Stimulated activated naive B cell treated with anti-CD40 and anti-IgM and Interleukin-4, amounts not matched to agents 10 μg/mL and 1 μg/mL and 100 μg/mL, for 72 hours (primary cell): ENCODE measurements at regions not wholly inside any gene's neighbourhood (a gene's known extent, or its start where the extent isn't known, plus 50 kb on each side); places are given as distances from the start of the nearest gene placed in this dataset.

ENCODE experiments used
- ATAC-seq, 2 donors: fragments of 150-1000 bp; cut with Tn5 transposase; replicated peaks; 2 replicates each; pipeline ENCODE4 v1.10.0; 2021; ENCODE audit warnings: moderate library complexity in 1 of 2
- DNase-seq: peaks from one replicate; pipeline ENCODE4 v3.0.0; 2021
- H3K27ac Mint-ChIP-seq: one replicate; pipeline ENCODE4 v1.8.0; 2022; ENCODE audit warnings: mild to moderate bottlenecking, mixed read lengths
- H3K27me3 Mint-ChIP-seq, 2 donors: one replicate each; pipeline ENCODE4 v1.8.0; 2022; ENCODE audit warnings: mixed read lengths in 2 of 2
- H3K36me3 Mint-ChIP-seq, 2 donors: one replicate each; pipeline ENCODE4 v1.8.0; 2022; ENCODE audit warnings: mixed read lengths in 2 of 2, mild to moderate bottlenecking in 1 of 2
- H3K4me1 Mint-ChIP-seq, 2 donors: one replicate each; pipeline ENCODE4 v1.8.0; 2022; ENCODE audit warnings: mixed read lengths in 2 of 2, mild to moderate bottlenecking in 1 of 2
- H3K4me3 Mint-ChIP-seq, 2 donors: one replicate each; pipeline ENCODE4 v1.8.0; 2022; ENCODE audit warnings: mild to moderate bottlenecking in 2 of 2, mixed read lengths in 2 of 2, moderate library complexity in 1 of 2
- H3K9me3 Mint-ChIP-seq, 2 donors: one replicate each; pipeline ENCODE4 v1.8.0; 2022; ENCODE audit warnings: mixed read lengths in 2 of 2, mild to moderate bottlenecking in 1 of 2

- no peaks in the 10 kb centered on the region for H3K4me1 Mint-ChIP-seq
- H3K36me3 Mint-ChIP-seq, result no peaks in the 10 kb centered on the region
- DNase-seq (no peak), ATAC-seq (no peak)
- H3K27ac Mint-ChIP-seq, result no peak overlapping the region
- no peak overlapping the region for H3K4me3 Mint-ChIP-seq
- no peaks in the 10 kb centered on the region for H3K27me3 Mint-ChIP-seq
- peaks cover 0 to 4% of the 10 kb centered on the region in 2 donors for H3K9me3 Mint-ChIP-seq
These were observed 188.4 kb upstream of the PRDM9 start for GRCh38 chr5:23318960-23319359.

GRCh38 chr5:23318166-23318565, 189.2 kb upstream of the PRDM9 start:
- Mint-ChIP-seq H3K36me3 (no peaks in the 10 kb centered on the region), H3K27me3 (no peaks in the 10 kb centered on the region), H3K9me3 (peaks cover 0 to 4% of the 10 kb centered on the region in 2 donors), H3K4me1 (no peaks in the 10 kb centered on the region), H3K27ac (no peak overlapping the region), H3K4me3 (no peak overlapping the region)
- ATAC-seq (no peak), DNase-seq (no peak)

GRCh38 chr5:23316060-23316591, 191.3 kb upstream of the PRDM9 start:
- no peaks in the 10 kb centered on the region for H3K27me3 Mint-ChIP-seq

GRCh38 chr5:23314827-23315226, 192.6 kb upstream of the PRDM9 start:
- H3K27ac Mint-ChIP-seq, result no peak overlapping the region
- H3K36me3 Mint-ChIP-seq, result no peaks in the 10 kb centered on the region
- no peak overlapping the region for H3K4me3 Mint-ChIP-seq
- no peaks in the 10 kb centered on the region for H3K4me1 Mint-ChIP-seq
- no peaks in the 10 kb centered on the region for H3K27me3 Mint-ChIP-seq
- peaks cover 0 to 11% of the 10 kb centered on the region in 2 donors for H3K9me3 Mint-ChIP-seq
- DNase-seq, result no peak
- ATAC-seq, result no peak

More at GRCh38 chr5:23316060-23316591, 191.3 kb upstream of the PRDM9 start:
- Mint-ChIP-seq H3K27ac (no peak overlapping the region), H3K36me3 (no peaks in the 10 kb centered on the region), H3K4me3 (no peak overlapping the region), H3K9me3 (peaks cover 0 to 7% of the 10 kb centered on the region in 2 donors), H3K4me1 (no peaks in the 10 kb centered on the region)
- ATAC-seq (no peak), DNase-seq (no peak)

- peaks cover 4 to 11% of the 10 kb centered on the region in 2 donors for H3K9me3 Mint-ChIP-seq
- H3K4me1 Mint-ChIP-seq, result no peaks in the 10 kb centered on the region
- no peak for DNase-seq
- no peak overlapping the region for H3K27ac Mint-ChIP-seq
- ATAC-seq, result no peak
- no peaks in the 10 kb centered on the region for H3K27me3 Mint-ChIP-seq
- no peaks in the 10 kb centered on the region for H3K36me3 Mint-ChIP-seq
- no peak overlapping the region for H3K4me3 Mint-ChIP-seq
These were observed 202.4 kb upstream of the PRDM9 start for GRCh38 chr5:23305055-23305454.

- no peaks in the 10 kb centered on the region for H3K36me3 Mint-ChIP-seq
- H3K4me1 Mint-ChIP-seq, result no peaks in the 10 kb centered on the region
- DNase-seq (no peak), ATAC-seq (no peak)
- H3K27me3 Mint-ChIP-seq, result no peaks in the 10 kb centered on the region
- H3K27ac Mint-ChIP-seq, result no peak overlapping the region
- H3K9me3 Mint-ChIP-seq, result peaks cover 4 to 11% of the 10 kb centered on the region in 2 donors
- H3K4me3 Mint-ChIP-seq, result no peak overlapping the region
These were observed 203.6 kb upstream of the PRDM9 start for GRCh38 chr5:23303836-23304235.

GRCh38 chr5:23303435-23303834, 204.0 kb upstream of the PRDM9 start:
- no peak overlapping the region for H3K27ac Mint-ChIP-seq
- peaks cover 4 to 11% of the 10 kb centered on the region in 2 donors for H3K9me3 Mint-ChIP-seq

GRCh38 chr5:23302438-23302837, 205.0 kb upstream of the PRDM9 start:
- H3K27ac Mint-ChIP-seq, result no peak overlapping the region
- no peak overlapping the region for H3K4me3 Mint-ChIP-seq
- ATAC-seq (no peak), DNase-seq (no peak)
- H3K27me3 Mint-ChIP-seq, result no peaks in the 10 kb centered on the region
- no peaks in the 10 kb centered on the region for H3K36me3 Mint-ChIP-seq
- no peaks in the 10 kb centered on the region for H3K4me1 Mint-ChIP-seq
- H3K9me3 Mint-ChIP-seq, result peaks cover 4 to 11% of the 10 kb centered on the region in 2 donors

More at GRCh38 chr5:23303435-23303834, 204.0 kb upstream of the PRDM9 start:
- no peak for ATAC-seq
- no peak for DNase-seq
- no peaks in the 10 kb centered on the region for H3K27me3 Mint-ChIP-seq
- no peaks in the 10 kb centered on the region for H3K4me1 Mint-ChIP-seq
- H3K4me3 Mint-ChIP-seq, result no peak overlapping the region
- H3K36me3 Mint-ChIP-seq, result no peaks in the 10 kb centered on the region

GRCh38 chr5:23289162-23289561, 218.2 kb upstream of the PRDM9 start:
- ATAC-seq, result no peak
- H3K4me3 Mint-ChIP-seq, result no peak overlapping the region

GRCh38 chr5:23284656-23285055, 222.8 kb upstream of the PRDM9 start:
- H3K4me1 Mint-ChIP-seq, result no peaks in the 10 kb centered on the region
- ATAC-seq, result no peak
- no peaks in the 10 kb centered on the region for H3K36me3 Mint-ChIP-seq
- peaks cover 0 to 1% of the 10 kb centered on the region in 2 donors for H3K9me3 Mint-ChIP-seq
- no peak overlapping the region for H3K27ac Mint-ChIP-seq
- H3K4me3 Mint-ChIP-seq, result no peak overlapping the region
- no peak for DNase-seq
- H3K27me3 Mint-ChIP-seq, result no peaks in the 10 kb centered on the region

More at GRCh38 chr5:23289162-23289561, 218.2 kb upstream of the PRDM9 start:
- DNase-seq, result no peak
- Mint-ChIP-seq H3K4me1 (no peaks in the 10 kb centered on the region), H3K36me3 (no peaks in the 10 kb centered on the region), H3K27ac (no peak overlapping the region), H3K27me3 (no peaks in the 10 kb centered on the region), H3K9me3 (peaks cover 0 to 14% of the 10 kb centered on the region in 2 donors)

- Mint-ChIP-seq H3K4me1 (no peaks in the 10 kb centered on the region), H3K36me3 (no peaks in the 10 kb centered on the region), H3K27ac (no peak overlapping the region), H3K9me3 (peaks cover 0 to 5% of the 10 kb centered on the region in 2 donors), H3K27me3 (no peaks in the 10 kb centered on the region), H3K4me3 (no peak overlapping the region)
- DNase-seq (no peak), ATAC-seq (no peak)
These were observed 233.2 kb upstream of the PRDM9 start for GRCh38 chr5:23274171-23274570.

GRCh38 chr5:23269981-23270380, 237.4 kb upstream of the PRDM9 start:
- Mint-ChIP-seq H3K4me1 (no peaks in the 10 kb centered on the region), H3K27ac (no peak overlapping the region), H3K4me3 (no peak overlapping the region), H3K36me3 (no peaks in the 10 kb centered on the region), H3K9me3 (peaks cover 0 to 2% of the 10 kb centered on the region in 2 donors), H3K27me3 (no peaks in the 10 kb centered on the region)
- ATAC-seq, result no peak
- no peak for DNase-seq

GRCh38 chr5:23268136-23268535, 239.3 kb upstream of the PRDM9 start:
- ATAC-seq, result no peak
- no peak overlapping the region for H3K27ac Mint-ChIP-seq
- H3K27me3 Mint-ChIP-seq, result no peaks in the 10 kb centered on the region
- peak overlapping the region in 1 of 2 donors; percentile 18 for H3K4me3 Mint-ChIP-seq
- H3K9me3 Mint-ChIP-seq, result no peaks in the 10 kb centered on the region
- no peak for DNase-seq
- no peaks in the 10 kb centered on the region for H3K36me3 Mint-ChIP-seq
- no peaks in the 10 kb centered on the region for H3K4me1 Mint-ChIP-seq

- DNase-seq, result no peak
- ATAC-seq, result no peak
- Mint-ChIP-seq H3K36me3 (no peaks in the 10 kb centered on the region), H3K4me3 (no peak overlapping the region), H3K4me1 (no peaks in the 10 kb centered on the region), H3K27ac (no peak overlapping the region), H3K9me3 (no peaks in the 10 kb centered on the region), H3K27me3 (no peaks in the 10 kb centered on the region)
These were observed 246.8 kb upstream of the PRDM9 start for GRCh38 chr5:23260621-23261020.

GRCh38 chr5:23257656-23258055, 249.8 kb upstream of the PRDM9 start:
- ATAC-seq (no peak), DNase-seq (no peak)
- H3K9me3 Mint-ChIP-seq, result peaks cover 0 to 6% of the 10 kb centered on the region in 2 donors
- no peaks in the 10 kb centered on the region for H3K4me1 Mint-ChIP-seq
- H3K4me3 Mint-ChIP-seq, result no peak overlapping the region
- no peaks in the 10 kb centered on the region for H3K36me3 Mint-ChIP-seq
- no peak overlapping the region for H3K27ac Mint-ChIP-seq
- H3K27me3 Mint-ChIP-seq, result no peaks in the 10 kb centered on the region
